ENCODE measurements at regions not wholly inside any gene's neighbourhood (a gene's known extent, or its start where the extent isn't known, plus 50 kb on each side); places are given as distances from the start of the nearest gene placed in this dataset.

DNA sequence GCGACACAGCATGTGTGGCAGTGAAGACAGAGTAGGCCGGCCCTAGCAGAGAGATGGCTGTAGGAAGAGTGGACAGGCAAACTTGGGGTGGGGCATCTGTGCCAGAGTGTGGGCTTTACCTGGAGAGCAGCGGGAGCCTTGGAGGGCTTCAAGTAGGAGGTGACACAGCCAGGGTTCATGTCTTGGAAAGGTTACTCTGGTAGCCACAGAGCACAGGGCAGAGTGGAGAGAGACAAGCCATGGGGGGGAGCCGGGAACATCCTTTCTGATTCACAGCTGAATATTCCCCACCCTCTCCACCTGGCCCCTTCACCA, 53.5 kb upstream of the DIO3 start:
- no peak for DNase-seq

DNA sequence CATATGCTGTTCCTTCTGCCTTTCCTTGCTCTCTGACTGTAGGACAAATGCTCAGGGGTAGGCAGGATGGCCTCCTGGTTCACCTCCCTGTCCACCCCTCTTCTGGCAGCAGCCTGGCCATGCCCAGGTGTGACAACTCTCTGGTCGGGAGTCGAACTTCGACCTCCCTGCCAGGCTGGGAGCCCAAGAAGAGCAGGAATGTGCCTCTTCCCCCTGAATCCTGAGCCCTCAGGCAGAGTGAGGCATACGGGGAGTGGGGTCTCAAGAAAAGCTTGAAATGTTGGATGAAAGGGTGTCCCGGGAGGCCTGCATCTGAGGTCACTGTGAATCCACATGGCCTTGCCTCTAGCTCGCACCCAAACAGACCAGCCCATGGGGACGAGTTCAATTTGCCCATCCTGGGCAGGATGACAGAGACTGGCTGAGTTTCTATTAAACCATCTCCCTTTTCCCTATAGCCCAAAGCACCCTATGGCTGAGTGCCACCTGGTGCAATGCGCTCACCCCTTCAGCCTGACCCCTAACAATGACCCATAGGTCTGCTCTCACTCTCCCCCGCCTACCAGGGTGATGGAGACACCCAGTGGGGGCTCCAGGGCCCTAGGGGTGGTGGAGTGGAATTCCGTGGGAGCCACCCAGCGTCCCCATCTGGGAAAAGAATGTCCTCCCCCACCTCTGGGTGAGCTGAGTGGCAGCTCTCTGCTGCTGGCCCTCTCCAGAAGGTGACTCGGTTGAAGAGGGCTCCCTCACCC, 52.9 kb upstream of the DIO3 start:
- DNase-seq = no peak

DNA sequence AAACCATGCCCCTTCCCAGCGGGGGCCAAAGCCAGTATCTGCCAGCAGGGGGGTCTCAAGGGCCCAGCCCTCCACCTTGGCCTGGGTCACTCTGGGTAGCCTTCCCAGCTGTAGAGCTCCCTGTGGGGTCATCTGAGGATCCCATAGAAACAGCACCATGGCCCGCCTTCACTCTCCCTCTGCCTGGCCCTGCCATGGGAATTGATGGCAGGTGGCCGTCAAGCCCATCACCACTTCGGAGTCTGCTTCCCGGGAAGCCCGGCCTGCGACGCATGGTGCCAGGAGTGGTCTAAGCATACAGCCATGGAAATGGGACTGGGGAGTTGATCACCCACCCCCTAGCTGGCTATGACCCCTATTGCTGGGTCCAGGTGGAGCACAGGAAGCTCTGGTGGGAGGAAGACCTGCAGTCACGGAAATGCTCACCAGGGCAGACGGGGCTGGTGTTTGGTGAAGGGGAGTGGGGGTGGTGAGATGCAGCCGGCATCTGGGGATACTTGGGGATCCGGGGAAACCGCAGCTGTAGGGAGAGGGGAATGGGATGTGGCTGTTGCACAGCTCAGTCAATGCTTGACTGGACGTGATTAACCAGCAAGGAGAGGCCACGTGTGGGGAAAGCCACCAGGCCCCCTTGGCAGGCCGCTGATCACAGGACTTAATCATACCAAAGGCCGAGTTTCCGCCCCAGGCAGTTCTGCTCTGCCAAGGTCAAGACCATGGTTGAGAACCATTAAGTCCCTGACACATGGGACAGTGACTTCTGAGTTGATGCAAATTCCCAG, 52.2 kb upstream of the DIO3 start:
- no peak for DNase-seq

GRCh38 chr14:101509730-101510371, 51.4 kb upstream of the DIO3 start:
- DNase-seq = no peak

DNA sequence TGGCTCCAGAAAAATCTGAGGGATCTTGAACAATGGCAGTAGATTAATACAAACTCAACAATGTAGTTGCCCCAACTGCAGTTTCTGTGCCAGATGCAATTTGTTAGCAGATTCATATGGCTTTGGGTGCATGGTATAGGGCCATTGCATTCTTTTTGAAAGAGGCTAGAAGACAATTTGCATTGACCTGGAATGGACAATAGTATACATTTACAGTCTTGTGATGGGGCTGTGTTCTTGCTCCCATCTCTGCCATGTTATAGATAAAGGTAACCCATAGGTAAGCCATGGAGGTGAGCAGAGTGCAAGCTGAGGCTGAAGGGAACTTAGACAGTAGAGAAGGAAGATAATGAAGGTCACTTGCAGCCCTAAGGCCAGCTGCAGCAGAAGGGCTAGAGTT, 50.1 kb upstream of the DIO3 start:
- no peak for DNase-seq

Data from amygdala (tissue), 56 donors.